Dedifferentiated amniotic fluid mesenchymal stem cell (primary cell): ENCODE measurements at regions not wholly inside any gene's neighbourhood (a gene's known extent, or its start where the extent isn't known, plus 50 kb on each side); places are given as distances from the start of the nearest gene placed in this dataset.
A peak's percentile ranks its signal among the peaks of the same experiment; 100 is the strongest.

Experiments
- DNase-seq: peaks from one replicate; pipeline ENCODE4 v3.0.0-alpha.2; 2016; ENCODE audit errors: extremely low spot score

GRCh38 chr9:73649552-73649951 lies 497.9 kb downstream of the ANXA1 start:
- no peak for DNase-seq

GRCh38 chr9:73655363-73655762 lies 503.7 kb downstream of the ANXA1 start:
- DNase-seq, result no peak

- DNase-seq, result no peak
Observed at GRCh38 chr9:73655831-73656230, 504.2 kb downstream of the ANXA1 start.

GRCh38 chr9:73665253-73665652 lies 513.6 kb downstream of the ANXA1 start:
- DNase-seq, result no peak

GRCh38 chr9:73667749-73668148 lies 516.1 kb downstream of the ANXA1 start:
- no peak for DNase-seq

GRCh38 chr9:73680831-73681230 lies 529.2 kb downstream of the ANXA1 start:
- DNase-seq, result no peak

- DNase-seq, result no peak
Observed at GRCh38 chr9:73682789-73683188, 531.1 kb downstream of the ANXA1 start.

GRCh38 chr9:73683862-73684591 lies 532.4 kb downstream of the ANXA1 start:
- peak; percentile 46 for DNase-seq

- DNase-seq, result no peak
Observed at GRCh38 chr9:73684601-73685000, 532.9 kb downstream of the ANXA1 start.

GRCh38 chr9:73685786-73686185 lies 534.1 kb downstream of the ANXA1 start:
- DNase-seq, result no peak

GRCh38 chr9:73689051-73689870 lies 537.6 kb downstream of the ANXA1 start:
- no peak for DNase-seq

GRCh38 chr9:73701415-73702057 lies 549.9 kb downstream of the ANXA1 start:
- DNase-seq, result no peak

GRCh38 chr9:73714294-73714693 lies 562.6 kb downstream of the ANXA1 start:
- no peak for DNase-seq

GRCh38 chr9:73715591-73715990 lies 563.9 kb downstream of the ANXA1 start:
- no peak for DNase-seq

- DNase-seq, result no peak
Observed at GRCh38 chr9:73719660-73720059, 568.0 kb downstream of the ANXA1 start.

GRCh38 chr9:73720601-73721000 lies 568.9 kb downstream of the ANXA1 start:
- no peak for DNase-seq

- DNase-seq, result no peak
Observed at GRCh38 chr9:73736270-73736669, 584.6 kb downstream of the ANXA1 start.

- DNase-seq, result no peak
Observed at GRCh38 chr9:73738741-73739530, 587.3 kb downstream of the ANXA1 start.

- DNase-seq, result no peak
Observed at GRCh38 chr9:73741316-73741715, 589.7 kb downstream of the ANXA1 start.

GRCh38 chr9:73742412-73742811 lies 590.7 kb downstream of the ANXA1 start:
- no peak for DNase-seq

GRCh38 chr9:73743826-73744225 lies 592.2 kb downstream of the ANXA1 start:
- DNase-seq, result no peak

GRCh38 chr9:73745598-73745997 lies 593.9 kb downstream of the ANXA1 start:
- DNase-seq, result no peak
